ENCODE measurements at regions not wholly inside any gene's neighbourhood (a gene's known extent, or its start where the extent isn't known, plus 50 kb on each side); places are given as distances from the start of the nearest gene placed in this dataset.
"Not testable (repeated sequence)": the region's sequence is repeated elsewhere in the genome, so short reads cannot be mapped to it uniquely, and the experiment has no call there.

GRCh38 chr12:96085475-96085874 is 50.1 kb upstream of the LTA4H start:
- no peak for DNase-seq

- DNase-seq: not testable (repeated sequence)
These were observed 50.8 kb upstream of the LTA4H start for GRCh38 chr12:96086190-96086589.

- DNase-seq: no peak
These were observed 56.4 kb upstream of the LTA4H start for GRCh38 chr12:96091833-96092232.

GRCh38 chr12:96093543-96094196 is 58.3 kb upstream of the LTA4H start:
- DNase-seq: peak; percentile 79

DNA sequence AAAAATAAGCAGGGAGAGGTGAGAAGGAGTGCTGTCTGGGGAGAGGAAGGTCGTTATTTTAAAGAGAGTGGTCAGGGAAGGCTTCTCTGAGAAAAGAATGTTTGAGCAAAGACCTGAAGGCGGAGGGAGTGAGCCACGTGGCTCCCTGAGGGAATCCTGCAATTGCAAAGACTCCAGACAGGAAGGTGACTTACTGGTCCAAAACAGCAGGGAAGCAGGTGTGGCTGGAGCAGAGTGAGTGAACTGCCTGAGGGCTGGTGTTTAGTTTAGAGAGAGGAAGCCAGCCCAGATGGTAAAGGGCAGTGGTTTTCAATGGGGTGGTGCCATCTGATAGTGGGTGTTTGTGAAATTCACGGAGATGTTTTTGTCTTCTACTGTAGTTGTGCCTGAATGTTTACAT is 58.8 kb upstream of the LTA4H start:
- DNase-seq: peak; percentile 79

DNA sequence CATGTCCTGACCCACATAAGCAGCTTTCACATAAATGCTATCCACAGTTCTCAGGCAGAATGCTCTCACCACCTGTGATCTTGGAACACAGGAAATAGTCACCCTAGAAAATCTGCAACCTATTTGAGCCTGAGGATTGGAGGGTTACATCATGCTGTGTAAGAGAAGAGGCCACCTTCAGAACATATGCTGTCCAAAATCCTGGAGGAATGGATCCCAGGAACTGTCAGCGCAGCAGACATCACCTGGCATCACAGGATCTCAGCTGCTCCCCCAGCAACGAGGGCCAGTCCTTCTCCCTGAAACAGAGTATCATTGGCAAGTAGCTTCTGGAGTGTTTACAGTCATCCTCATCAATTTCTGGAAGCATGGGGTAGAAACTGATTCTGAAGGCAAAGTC is 63.2 kb upstream of the LTA4H start:
- no peak for DNase-seq

DNA sequence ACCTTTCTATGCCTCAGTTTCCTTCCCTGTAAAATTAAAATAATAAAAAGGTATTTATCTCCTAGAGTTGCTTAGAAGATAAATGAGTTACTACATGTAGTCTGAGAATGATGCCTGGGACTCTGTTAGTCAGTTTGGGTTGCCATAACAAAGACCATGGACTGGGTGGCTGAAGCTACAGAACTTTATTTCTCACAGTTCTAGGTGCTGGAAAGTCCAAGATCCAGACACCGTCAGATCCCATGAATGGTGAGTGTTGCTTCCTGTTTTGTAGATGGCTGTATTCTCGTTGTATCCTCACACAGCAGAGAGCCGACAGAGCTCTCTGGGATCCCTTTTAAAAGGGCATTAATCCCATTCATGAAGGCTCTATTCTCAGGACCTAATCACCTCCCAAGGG is 64.0 kb upstream of the LTA4H start:
- no peak for DNase-seq

DNA sequence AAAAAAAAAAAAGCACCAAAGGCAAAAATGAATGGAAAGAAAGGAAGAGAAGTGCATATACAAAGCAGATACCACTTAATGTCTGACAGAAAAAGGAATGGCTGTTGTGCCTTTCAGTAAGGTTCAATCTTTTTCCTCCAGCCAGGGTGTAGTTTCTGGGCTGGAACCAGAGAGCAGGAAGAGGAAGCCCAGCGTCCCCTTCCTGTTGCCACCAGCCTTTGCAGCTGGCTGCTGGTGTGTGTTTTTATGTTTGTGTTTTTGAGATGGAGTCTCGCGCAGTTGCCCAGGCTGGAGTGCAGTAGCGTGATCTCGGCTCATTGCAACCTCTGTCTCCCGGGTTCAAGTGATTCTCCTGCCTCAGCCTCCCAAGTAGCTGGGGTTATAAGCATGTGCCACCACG is 64.6 kb upstream of the LTA4H start:
- DNase-seq: no peak

DNA sequence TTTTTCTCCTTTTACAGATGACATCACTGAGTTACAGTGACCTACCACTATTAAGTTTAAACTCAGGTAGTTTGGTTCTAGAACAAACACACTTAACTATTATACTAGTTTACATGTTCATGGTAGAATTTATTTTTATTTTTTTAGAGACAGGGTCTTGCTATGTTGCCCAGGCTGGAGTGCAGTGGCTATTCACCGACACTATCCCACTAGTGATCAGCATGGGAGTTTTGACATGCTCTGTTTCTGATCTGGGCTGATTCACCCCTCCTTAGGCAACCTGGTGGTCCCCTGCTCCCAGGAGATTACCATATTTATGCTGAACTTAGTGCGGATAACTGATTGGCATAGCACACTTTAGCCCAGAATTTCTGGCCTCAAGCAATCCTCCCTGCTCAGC is 66.4 kb upstream of the LTA4H start:
- no peak for DNase-seq

DNA sequence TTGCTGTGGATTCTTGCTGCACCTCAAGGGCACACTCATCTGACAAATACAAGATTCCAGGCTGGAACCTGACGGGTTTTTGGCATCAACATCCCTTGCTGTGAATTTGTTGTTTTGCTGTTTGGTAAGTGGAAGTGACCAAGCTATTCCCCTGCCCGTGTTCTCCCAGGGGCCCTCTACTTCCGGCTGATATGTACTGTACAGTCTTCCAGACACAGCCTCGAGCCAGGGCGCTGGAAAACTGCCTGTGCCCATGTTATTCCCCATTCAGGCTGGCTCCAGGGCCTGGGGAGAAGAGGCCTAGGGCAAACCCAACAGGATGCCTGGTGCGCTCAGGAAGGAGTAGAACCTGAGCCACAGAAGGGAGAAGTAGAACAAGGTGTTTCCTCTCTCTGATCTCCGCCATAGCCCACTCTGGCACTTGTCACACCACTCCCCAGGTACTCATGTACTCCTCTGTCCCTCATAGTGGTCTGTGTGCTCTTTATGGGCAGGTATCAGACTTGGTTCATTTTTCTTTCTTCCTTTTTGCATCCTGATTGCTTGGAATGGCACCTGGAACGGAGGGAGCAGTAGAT is 67.8 kb upstream of the LTA4H start:
- DNase-seq: no peak

DNA sequence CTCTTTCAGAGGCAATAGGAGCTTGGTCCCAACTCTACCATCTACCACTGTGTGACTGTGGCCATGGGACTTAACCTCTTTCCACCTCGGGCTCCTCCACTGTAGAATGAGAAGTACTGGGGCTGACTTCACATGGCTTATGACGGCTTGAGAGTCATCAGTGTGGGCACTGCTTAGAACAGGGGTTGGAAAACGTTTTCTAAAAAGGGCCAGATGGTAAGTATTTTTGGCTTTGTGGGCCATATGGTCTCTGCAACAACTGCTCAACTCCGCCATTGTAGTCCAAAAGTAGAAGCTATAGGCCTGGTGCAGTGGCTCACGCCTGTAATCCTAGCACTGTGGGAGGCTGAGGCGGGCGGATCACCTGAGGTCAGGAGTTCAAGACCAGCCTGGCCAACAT is 69.2 kb upstream of the LTA4H start:
- DNase-seq: no peak

DNA sequence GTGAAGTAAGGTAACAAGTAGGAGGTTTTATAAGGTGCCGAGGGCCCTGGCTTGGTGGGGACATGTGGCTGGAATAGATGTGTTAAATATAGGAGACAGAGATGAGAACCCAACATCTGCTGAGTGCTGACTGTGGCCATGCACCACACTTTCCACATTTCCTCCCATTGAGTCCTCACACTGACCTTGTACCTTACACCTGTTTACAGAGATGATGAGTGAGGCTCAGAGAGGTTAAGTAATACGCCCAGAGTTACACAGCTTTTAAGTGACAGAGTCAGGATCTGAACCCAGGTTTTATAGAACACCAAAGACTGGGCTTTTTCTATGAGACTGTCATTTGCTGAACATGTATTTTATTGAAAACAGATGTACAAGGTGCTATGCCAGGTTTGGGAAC is 70.8 kb upstream of the LTA4H start:
- DNase-seq: no peak

GRCh38 chr12:96107236-96107635 is 71.8 kb upstream of the LTA4H start:
- DNase-seq: no peak

- DNase-seq: no peak
These were observed 72.9 kb upstream of the LTA4H start for GRCh38 chr12:96108321-96108720.

- not testable (repeated sequence) for DNase-seq
These were observed 73.6 kb upstream of the LTA4H start for GRCh38 chr12:96108941-96109340.

GRCh38 chr12:96112733-96113132 is 77.3 kb upstream of the LTA4H start:
- no peak for DNase-seq

DNA sequence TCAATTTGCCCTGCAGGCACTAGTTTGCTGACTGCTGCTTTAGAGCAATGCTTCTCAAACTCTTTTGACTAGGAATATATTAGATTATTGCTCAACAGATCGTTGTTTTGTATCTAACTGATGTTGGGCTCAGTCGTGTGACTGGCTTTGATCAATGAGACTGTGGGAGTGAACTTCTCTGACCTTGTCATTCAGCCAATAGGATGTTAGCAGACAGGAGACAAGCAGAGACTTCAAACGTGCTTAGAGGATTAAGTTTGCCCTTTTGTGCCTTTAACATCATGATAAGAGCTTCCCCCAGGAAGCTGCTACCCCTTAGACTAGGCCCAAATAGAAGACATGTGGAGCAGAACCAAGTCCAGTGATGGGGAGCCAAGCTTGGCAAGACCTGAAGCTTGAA is 76.7 kb upstream of the ELK3 start:
- no peak for DNase-seq

GRCh38 chr12:96120359-96121100 is 73.6 kb upstream of the ELK3 start:
- no peak for DNase-seq

GRCh38 chr12:96121271-96121711 is 72.9 kb upstream of the ELK3 start:
- DNase-seq: no peak

DNA sequence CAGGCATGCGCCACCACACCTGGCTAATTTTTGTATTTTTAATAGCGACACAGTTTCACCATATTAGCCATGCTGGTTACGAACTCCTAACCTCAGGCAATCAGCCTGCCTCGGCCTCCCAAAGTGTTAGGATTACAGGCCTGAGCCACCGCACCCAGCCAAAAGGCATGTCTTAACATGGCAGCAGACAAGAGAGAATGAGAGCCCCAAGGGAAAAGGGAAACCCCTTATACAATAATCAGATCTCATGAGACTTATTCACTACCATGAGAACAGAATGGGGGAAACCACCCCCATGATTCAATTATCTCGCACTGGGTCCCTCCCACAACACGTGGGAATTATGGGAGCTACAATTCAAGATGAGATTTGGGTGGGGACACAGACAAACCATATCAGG is 65.9 kb upstream of the ELK3 start:
- not testable (repeated sequence) for DNase-seq

- no peak for DNase-seq
These were observed 63.6 kb upstream of the ELK3 start for GRCh38 chr12:96130396-96131059.

DNA sequence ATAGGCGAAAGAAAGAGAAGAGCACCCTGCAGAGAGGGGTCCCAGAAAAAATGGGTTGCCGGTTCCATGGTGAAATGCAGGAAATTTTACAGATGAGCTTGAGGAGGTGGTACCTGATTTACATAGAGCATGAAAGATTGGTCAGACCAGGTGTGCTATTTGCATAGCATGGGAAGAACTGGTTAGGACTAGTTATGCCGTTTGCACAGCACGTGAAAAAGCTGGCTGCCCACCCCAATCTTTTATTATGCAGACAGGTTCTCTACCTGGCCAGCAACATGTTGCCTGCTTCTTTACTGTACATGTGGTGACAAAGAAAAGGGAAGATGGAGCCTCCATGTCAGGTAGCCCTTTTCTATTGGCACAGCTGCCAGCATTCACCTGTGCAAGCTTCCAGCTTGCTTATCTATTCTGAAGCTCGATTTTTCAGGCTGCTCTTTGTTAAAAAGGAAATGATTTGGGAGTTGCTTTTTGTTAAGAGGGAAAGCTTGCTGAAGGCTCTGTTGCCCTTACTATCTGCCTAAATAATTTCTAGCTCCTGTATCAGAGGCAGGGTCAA is 62.9 kb upstream of the ELK3 start:
- DNase-seq: peak; percentile 19

DNA sequence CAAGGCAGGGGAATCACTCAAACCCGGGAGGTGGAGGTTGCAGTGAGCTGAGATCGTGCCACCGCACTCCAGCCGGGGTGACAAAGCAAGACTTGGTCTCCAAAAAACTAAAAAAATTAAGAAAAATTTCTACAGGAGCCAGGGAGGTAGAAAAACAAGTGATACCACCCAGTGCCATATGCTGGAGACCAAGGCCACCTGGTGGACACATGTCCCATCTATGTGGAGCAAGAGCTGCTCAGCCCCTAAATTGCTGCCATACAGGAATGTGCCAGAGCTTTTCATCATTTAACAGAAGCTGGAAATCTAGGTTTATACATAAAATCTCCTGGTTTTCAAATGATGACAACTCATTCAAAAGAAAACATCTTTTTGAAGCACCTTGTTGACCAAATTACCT is 61.4 kb upstream of the ELK3 start:
- DNase-seq: peak; percentile 1

GRCh38 chr12:96134200-96134599 is 60.0 kb upstream of the ELK3 start:
- no peak for DNase-seq

Data from NCI-H2029 (cell line).